Esophagus squamous epithelium (tissue), 5 donors: ENCODE measurements at regions not wholly inside any gene's neighbourhood (a gene's known extent, or its start where the extent isn't known, plus 50 kb on each side); places are given as distances from the start of the nearest gene placed in this dataset.

ENCODE experiments used
- DNase-seq: peaks from one replicate; lab custom pipeline; 2025; lab: John Stamatoyannopoulos, UW
- H3K27ac ChIP-seq, 4 donors: fragments of 200-600 bp; sonication (generic); one replicate each; pipeline ENCODE4 v1.5.1; 2016 to 2019; ENCODE audit warnings: mild to moderate bottlenecking in 1 of 4
- H3K27me3 ChIP-seq, 4 donors: fragments of 200-600 bp; sonication (generic); 1 replicate in 3 of 4; 2 replicates in 1 of 4; pipeline versions ENCODE4 v1.5.1 to v1.6.0; 2017 to 2021; ENCODE audit warnings: antibody characterized with exemption in 1 of 4
- H3K36me3 ChIP-seq, 3 donors: fragments of 200-600 bp; sonication (generic); one replicate each; pipeline ENCODE4 v1.5.1; 2016 to 2019
- H3K4me1 ChIP-seq, 3 donors: fragments of 200-600 bp; sonication (generic); one replicate each; pipeline ENCODE4 v1.5.1; 2017 to 2019
- H3K4me3 ChIP-seq, 4 donors: fragments of 200-600 bp; sonication (generic); 1 replicate in 3 of 4; 2 replicates in 1 of 4; pipeline ENCODE4 v1.5.1; 2016 to 2019; ENCODE audit warnings: mild to moderate bottlenecking in 2 of 4, moderate library complexity in 1 of 4
- H3K9me3 ChIP-seq, 3 donors: fragments of 200-600 bp; sonication (generic); one replicate each; pipeline ENCODE4 v1.5.1; 2016 to 2019
- CTCF ChIP-seq, 6 experiments: fragments of 450-650 bp in 4 of 6; fragments of 200-600 bp in 2 of 6; sonication (generic) in 2 of 6; IDR thresholded peaks; one replicate each; pipeline ENCODE4 v1.5.1; 2016 to 2019; ENCODE audit warnings: antibody characterized with exemption in 6 of 6, mild to moderate bottlenecking in 4 of 6, moderate library complexity in 4 of 6
- POLR2A ChIP-seq, 4 donors: fragments of 450-650 bp; IDR thresholded peaks; one replicate each; pipeline ENCODE4 v1.6.1; 2017; ENCODE audit warnings: antibody characterized with exemption in 4 of 4, mild to moderate bottlenecking in 4 of 4, moderate library complexity in 3 of 4
- WGBS, 2 donors: methylation state at CpG; one replicate each; pipeline ENCODE4 v1.1.5; 2018; 5-methylcytosine and 5-hydroxymethylcytosine counted together
- intact Hi-C: fragments of 100-400 bp; cut with DNase I; formaldehyde crosslinking; loops from one replicate; pipeline ENCODE4 v1.15.0; 2022
- small RNA-seq, 4 donors: library from RNA; depleted of rRNA; stranded (forward); fragments of <200 nt; gene quantifications; one replicate each; pipeline ENCODE3, GENCODE V24; 2016
- donor health status: DM: yes; HTN: yes; CAD: no.

- intact Hi-C loops = no loop called here
Observed at GRCh38 chr18:75480487-75480886, 53.0 kb upstream of the SMIM21 start.

GRCh38 chr18:75478996-75479880 is 51.7 kb upstream of the SMIM21 start:
- Histone ChIP-seq H3K4me1 (no peaks in the 10 kb centered on the region), H3K27ac (no peak overlapping the region), H3K4me3 (no peak overlapping the region), H3K9me3 (no peaks in the 10 kb centered on the region), H3K27me3 (no peaks in the 10 kb centered on the region), H3K36me3 (no peaks in the 10 kb centered on the region)
- peak in 5 of 6 experiments; percentile 40 to 67 (median 56) for TF ChIP-seq CTCF (IDR thresholded peaks at IDR 0.05)
- no peak for TF ChIP-seq POLR2A (IDR thresholded peaks at IDR 0.05)
- no peak for DNase-seq
- WGBS, 2 donors = 58 to 60% methylated on average over 8 of the region's 8 CpGs
- intact Hi-C loops = no loop called here

More at GRCh38 chr18:75480487-75480886, 53.0 kb upstream of the SMIM21 start:
- 86 to 87% methylated on average over 2 of the region's 2 CpGs for WGBS, 2 donors
- TF ChIP-seq POLR2A (IDR thresholded peaks at IDR 0.05) = no peak
- no peak for TF ChIP-seq CTCF (IDR thresholded peaks at IDR 0.05)
- H3K27ac ChIP-seq = no peak overlapping the region
- no peaks in the 10 kb centered on the region for H3K9me3 ChIP-seq
- no peak for DNase-seq
- no peak overlapping the region for H3K4me3 ChIP-seq
- no peaks in the 10 kb centered on the region for H3K4me1 ChIP-seq
- H3K36me3 ChIP-seq = no peaks in the 10 kb centered on the region
- no peaks in the 10 kb centered on the region for H3K27me3 ChIP-seq

- 62 to 77% methylated on average over 1 of the region's 1 CpG for WGBS, 2 donors
Observed at GRCh38 chr18:75477900-75478299, 50.4 kb upstream of the SMIM21 start.

More at GRCh38 chr18:75477900-75478299, 50.4 kb upstream of the SMIM21 start:
- H3K36me3 ChIP-seq = no peaks in the 10 kb centered on the region
- no peak for DNase-seq
- intact Hi-C loops = no loop called here
- no peaks in the 10 kb centered on the region for H3K9me3 ChIP-seq
- TF ChIP-seq CTCF (IDR thresholded peaks at IDR 0.05) (no peak), POLR2A (IDR thresholded peaks at IDR 0.05) (no peak)
- no peak overlapping the region for H3K4me3 ChIP-seq
- H3K27me3 ChIP-seq = no peaks in the 10 kb centered on the region
- no peaks in the 10 kb centered on the region for H3K4me1 ChIP-seq
- no peak overlapping the region for H3K27ac ChIP-seq

Small RNA genes in the stretch of these regions (small RNA-seq; reads per million reads assigned to genes)
- 0 reads per million in 4 donors for gene AC021506.2
